Astrocyte of the hippocampus (primary cell): ENCODE measurements at regions not wholly inside any gene's neighbourhood (a gene's known extent, or its start where the extent isn't known, plus 50 kb on each side); places are given as distances from the start of the nearest gene placed in this dataset.
"Not testable (repeated sequence)": the region's sequence is repeated elsewhere in the genome, so short reads cannot be mapped to it uniquely, and the experiment has no call there.

Experiments used
- DNase-seq: peaks from one replicate; pipeline ENCODE4 v3.0.0; 2011; ENCODE audit warnings: low read depth, low spot score

DNA sequence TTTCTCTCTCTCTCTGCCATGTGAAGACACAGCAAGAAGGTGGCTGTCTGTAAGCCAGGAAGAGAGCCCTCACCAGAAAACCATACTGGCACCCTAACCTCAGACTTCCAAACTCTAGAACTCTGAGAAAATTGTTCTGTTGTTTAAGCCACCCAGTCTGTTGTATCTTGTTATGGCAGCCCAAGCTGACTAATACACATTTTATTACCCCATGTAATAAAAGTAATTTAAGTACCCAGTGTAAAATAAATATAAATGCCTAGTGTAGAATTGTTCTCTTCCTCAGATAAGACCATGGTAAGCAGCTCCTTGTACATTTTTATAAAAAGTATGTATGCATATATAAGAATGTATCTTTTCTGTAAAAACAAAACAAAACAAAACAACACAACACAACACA is 119.7 kb downstream of the DTL start:
- no peak for DNase-seq

DNA sequence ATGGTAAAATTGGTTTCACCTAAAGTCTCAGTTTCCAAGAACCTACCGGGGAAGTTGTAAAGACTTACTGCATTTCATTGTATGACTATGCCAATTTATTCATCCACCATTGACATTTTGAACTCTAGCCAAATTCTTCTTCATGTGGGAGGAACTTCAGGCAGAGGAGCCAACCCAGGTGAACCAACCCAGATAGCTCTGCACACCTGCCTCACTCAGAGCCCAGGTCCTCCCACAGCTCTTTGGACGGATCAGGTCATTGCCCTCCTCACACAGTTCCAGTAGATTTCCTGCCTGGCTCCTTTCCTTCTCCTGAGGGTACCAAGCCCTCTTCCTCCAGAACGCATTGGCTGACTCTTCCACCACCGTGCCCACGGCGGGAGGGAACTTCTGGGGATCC is 121.7 kb downstream of the DTL start:
- no peak for DNase-seq

DNA sequence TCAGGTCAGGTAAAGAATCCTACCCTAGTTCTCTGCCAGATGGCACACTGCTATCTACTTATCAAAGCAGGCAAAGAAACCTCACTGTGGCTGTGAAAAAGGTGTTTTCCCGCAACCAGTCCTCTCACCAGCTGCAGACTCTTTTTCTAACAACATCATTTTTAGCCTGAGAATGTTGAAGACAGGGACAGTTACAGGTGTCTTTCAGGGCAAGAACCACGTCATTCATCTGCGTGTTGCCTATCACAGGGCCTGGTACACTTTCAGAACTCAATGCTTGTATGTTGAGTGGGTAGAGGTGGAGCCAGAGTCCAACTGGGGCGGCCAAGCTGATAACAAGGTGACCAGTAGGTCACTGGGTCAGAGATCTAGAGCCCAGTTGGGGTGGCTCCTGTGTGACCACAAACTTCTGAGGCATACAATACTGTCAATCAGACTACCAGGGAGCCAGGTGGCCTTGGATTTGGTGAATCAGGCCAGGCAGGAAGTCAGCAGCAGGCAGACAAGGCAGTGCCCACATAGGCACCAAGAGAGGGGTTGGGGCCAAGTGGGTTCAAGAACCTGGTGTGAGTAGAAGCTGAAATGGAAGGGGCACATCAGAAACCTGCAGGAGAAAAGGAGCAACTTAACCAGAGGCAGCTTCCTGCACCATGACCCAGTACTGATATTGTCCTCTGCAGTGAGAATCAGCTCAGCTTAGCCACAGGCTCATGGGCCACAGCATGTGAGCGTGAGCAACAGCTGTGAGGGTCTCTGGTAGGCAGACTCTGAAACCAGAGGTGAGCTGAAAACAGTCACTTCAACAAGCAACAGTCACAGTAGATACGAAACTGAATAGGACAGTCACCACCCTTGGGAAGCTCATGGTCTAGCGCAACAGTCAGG is 123.6 kb downstream of the DTL start:
- no peak for DNase-seq

DNA sequence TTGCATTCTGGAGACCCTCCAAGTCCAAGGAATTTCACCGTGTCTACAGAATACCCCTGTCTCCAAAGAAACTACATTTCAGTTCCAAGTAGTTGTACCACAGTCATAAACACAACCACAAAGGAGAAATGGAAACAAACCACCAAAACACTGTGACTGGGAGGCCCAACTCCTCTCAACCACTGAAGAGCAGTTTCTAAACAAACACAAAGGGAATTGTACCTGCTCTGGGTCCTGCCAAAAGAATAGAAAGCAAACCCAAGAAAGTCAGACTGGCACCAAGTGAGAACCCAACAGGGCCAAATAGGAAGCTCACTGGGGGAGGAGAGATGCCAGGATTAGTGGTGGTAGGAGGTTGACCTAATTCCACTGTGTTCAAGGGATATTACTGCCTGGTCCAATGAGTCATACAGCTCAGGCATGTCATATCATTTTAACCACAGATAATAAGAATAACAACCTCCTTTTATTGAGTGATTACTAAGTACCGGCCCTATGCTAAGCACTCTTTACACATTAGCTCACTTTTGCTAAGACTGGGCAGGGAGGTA is 123.9 kb upstream of the PPP2R5A start:
- peak; percentile 92 for DNase-seq

DNA sequence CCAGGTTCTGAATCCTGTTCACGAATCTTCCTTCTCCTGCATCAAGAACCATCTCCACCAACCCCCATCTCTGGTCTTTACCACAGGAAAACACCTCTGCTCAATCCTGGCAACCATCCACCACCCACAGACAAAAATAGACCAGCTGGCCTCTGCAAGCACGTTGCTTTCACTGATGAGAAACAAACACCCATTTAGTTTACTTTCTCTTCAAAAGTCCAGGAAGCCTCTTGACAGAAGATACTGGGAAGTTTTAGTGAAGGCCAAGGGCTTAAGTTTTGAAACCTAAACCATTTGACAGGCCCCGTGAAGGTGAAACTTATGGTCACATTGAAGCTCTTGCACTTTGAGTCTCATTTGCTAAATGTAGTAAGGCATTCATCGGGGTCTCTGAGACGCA is 122.6 kb upstream of the PPP2R5A start:
- peak; percentile 77 for DNase-seq

DNA sequence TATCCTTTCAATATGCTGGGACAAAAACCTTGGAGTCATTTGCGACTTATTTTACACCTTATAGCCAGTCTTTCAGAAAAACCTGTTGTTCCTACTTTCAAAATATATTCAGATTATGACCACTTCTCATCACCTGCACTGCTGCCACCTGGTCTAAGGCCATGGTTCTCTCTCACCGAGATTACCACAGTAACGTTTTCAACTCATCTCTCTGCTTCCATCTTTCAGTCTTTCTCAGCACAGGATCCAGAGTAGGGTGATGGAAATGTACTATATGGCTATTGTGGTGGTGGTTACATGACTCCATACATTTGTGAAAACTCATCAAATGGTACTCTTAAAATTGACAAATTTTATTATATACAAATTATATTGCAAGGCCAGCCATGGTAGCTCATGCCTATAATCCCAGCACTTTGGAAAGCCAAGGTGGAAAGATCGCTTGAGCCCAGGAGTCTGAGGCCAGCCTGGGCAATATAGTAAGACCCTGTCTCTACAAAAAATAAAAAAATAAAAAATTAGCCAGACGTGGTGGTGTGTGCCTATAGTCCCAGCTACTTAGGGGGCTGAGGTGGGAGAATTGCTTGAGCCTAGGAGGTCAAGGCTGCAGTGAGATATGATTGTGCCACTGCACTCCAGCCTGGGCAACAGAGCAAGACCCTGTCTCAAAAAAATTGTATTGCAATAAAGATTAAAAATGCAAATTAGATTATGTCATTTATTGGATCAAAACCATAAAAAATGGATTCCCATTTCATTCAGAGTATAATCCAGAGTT is 120.9 kb upstream of the PPP2R5A start:
- DNase-seq: no peak

DNA sequence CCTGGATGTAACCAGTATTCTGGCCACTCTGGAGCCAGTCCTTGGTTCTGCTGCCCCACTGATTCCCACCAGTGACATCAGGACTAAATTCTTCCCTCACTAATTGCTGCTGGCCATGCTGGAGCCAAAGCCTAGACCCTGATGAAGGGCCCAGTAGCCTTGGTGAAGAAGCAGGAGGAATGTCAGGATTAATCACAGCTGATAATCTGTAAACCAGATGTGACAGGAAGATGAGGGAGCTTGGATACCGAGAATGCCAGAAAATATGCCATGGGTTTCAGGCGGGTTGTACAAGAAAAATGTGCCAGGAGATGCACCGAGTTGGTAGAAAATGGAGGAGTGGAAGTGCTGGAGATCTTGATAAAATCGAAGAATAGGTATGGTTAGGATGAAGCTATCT is 119.0 kb upstream of the PPP2R5A start:
- DNase-seq: no peak

DNA sequence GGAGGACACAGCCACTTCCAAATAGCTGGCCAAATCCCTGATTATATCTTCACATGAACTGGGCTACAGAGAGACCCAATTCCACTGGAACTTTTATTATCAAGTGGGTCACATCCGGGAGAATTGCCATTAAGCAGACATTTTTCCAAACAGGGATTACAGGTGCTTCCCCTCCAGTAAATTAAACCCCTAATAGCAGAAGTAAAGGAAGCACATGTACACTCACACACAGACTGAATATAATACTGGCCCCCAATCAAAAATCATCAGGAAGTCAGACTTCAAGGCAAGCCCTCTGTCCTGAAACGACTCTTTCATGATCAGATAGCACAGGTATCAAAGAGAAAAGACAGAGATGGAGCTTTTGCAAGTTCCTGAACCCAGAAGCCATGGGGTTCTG is 118.6 kb upstream of the PPP2R5A start:
- DNase-seq: no peak

DNA sequence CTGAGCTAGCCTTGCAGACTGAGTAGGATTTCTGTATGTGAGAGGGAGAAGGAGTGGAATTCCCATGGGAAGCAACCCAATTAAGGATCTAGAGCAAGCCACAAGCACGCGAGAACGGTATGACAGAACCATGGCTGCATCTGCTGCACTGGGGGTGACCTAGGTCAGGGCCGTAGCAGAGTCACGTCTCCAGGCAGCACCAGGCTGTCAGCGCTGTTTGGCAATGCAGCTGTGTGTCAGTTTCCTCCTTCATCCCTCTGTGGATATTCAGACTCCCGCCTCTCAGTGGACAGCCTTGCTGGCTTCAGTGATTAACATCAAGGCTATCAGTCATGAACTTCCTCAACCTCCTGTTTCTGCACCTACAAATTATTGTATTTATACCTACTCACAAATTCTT is 118.1 kb upstream of the PPP2R5A start:
- peak; percentile 20 for DNase-seq

DNA sequence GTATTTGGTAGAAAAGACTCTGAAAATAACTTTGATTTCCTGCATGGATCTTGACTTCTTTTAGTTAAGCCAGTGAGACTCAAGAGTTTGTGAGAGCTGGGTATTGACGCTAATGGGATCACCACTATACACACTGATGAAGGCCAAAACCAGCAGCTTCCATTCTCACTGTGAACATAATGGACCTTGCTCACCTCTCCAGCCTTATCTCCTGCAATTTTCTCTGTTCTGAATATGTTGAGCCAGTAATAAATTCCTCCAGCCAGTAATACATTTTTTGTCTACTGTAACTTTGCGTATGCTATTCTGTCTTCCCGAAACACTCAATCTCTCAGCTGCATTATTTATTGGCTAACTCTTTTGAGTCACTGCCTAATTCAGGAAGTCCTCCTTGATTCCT is 111.6 kb upstream of the PPP2R5A start:
- DNase-seq: no peak

DNA sequence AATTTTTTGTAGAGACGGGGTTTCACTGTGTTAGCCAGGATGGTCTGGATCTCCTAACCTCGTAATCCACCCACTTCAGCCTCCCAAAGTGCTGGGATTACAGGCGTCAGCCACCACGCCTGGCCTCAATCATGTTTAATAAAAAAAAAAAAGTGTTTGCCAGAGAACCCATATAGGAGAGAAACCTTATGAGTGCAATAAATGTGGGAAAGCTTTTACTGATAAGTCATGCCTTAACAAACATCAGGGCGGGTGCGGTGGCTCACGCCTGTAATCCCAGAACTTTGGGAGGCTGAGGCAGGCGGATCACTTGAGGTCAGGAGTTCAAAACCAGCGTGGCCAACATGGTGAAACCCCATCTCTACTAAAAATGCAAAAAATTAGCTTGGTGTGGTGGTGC is 110.9 kb upstream of the PPP2R5A start:
- DNase-seq: not testable (repeated sequence)

DNA sequence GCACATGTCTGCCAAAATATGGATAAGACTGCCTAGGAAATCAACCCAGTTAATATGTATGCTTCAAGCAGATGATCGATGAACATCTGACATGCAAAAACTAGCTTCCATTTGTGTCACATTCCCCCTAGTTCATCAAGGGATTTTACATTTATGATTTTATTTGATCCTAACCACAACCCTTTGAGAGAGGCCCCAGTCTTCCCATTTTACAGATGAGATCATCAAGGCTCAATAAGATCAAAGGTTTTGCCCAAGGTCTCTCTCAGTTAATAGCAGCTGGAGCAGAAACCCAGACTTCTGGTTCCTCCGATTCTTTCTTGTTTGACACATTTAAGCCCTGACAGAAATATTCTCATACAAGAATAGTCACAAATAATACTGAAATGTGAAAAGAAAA is 107.7 kb upstream of the PPP2R5A start:
- DNase-seq: no peak

DNA sequence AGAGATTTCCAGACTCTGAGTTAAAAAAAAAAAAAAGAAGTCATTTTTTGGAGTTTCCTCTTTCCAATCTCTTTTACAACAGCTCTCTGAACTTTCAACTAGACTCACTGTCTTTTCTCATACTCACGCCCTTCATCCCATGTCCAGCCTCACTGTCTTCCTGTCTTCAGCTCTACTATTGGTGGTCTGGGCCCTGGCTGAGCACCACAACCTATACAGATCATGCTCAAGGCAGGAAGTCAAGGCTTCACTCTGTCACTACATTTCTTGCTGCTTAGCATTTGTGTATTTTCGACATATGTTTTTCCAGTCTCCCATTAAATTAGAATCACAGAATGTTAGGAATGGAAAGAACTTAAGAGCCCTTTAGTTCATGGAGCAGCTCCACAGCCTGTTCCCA is 106.4 kb upstream of the PPP2R5A start:
- DNase-seq: no peak

DNA sequence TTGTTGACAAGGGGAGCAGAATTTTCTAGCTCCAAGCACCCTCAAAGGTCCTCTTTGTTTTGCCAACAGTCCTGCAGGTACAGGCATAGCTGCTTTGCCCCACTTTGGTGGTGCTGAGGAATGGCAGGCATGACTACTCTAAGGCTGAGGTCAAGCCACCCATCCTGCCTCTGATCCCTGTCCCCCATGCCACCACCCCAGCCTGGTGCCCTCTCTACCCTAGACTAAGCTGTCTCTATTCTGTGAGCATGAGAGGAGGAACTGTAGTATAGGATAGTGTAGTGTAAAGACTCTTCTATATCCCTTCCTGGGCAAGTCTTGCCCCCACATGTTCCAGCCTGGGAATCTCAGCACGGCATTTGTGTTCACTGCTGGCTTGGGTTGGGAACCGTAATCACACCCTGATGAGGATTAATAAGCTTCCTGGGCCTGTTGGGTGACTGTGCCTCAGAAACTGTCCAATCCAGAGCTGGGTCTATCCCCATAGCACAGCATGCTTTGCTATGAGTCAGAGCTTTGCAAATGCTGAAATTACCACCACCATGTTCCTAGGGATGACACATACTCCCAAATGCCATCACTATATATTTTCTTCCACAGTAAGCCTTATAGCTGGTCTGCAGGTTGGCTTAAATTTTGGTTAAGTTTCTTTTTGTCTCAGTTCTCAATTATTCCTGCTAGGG is 105.7 kb upstream of the PPP2R5A start:
- DNase-seq: peak; percentile 84

DNA sequence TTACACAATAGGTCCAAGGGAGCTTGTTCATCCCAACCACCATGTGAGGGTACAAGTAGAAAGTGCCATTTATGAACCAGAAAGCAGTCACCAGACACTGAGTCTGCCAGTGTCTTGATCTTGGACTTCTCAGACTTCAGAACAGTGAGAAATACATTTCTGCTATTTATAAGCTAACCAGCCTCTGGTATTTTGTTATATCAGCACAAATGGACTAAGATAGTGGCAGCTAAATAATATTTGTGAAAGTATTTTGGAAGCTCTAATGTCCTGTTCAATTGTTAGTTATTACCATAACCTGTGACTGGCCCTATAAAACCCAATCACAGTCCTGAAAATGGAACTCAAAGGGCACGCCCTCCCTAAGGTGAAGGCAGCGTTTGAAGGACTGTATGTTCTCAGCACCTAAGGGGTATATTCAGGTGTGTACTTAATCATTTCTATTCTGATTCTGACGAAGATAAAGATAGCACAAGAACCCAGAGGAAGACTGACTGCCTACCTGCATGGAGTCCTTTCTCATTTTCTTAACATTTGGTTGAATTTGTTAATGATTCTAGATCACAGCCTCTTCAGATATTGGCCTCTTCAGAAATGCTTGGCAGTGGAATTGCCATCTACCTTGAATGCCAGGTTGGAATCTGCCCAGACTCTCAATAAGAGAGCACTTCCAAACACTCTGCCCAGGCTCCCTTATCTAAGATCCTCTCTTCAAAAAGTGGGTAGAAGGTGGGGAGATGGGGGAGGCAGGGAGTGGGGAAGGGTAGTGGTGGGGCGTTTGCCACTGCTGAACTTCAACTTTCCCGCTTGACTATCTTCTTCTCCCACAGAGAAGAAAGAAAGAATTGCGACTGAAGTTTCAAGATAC is 104.0 kb upstream of the PPP2R5A start:
- DNase-seq: no peak

DNA sequence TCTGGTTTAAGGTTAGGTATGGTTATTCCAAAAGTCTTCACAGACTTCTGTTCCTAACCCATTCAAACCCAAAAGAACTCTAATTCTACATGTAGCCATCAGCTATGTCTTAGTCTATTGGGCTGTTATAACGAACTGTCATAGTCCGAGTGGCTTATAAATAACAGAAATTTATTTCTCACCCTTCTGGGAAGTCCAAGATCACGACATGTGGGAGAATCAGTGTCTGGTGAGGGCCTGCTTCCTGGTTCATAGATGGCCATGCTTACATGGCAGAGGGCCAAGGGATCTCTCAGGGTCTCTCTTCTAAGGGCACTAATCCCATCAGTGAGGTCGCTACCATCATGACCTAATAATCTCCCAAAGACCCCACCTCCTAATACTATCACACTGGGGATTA is 103.0 kb upstream of the PPP2R5A start:
- DNase-seq: no peak

DNA sequence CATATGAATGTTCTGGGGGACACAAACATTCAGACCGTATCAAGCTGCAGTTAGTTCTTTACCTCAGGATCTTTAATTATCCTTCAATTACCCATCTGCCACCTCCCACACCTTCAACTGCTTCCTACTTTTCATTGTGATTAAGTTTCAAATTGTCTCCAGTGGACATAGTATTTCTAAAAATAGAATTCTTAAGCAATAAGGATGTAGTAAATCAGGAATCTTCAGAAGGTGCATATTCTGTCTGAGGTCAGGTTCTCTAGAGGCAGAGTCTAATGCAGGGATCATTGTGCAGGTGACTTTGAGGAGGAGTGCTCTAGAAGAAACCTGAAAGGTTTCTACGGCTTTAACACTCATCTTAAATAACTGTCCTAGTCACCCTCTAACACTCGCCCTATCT is 102.6 kb upstream of the PPP2R5A start:
- DNase-seq: no peak

DNA sequence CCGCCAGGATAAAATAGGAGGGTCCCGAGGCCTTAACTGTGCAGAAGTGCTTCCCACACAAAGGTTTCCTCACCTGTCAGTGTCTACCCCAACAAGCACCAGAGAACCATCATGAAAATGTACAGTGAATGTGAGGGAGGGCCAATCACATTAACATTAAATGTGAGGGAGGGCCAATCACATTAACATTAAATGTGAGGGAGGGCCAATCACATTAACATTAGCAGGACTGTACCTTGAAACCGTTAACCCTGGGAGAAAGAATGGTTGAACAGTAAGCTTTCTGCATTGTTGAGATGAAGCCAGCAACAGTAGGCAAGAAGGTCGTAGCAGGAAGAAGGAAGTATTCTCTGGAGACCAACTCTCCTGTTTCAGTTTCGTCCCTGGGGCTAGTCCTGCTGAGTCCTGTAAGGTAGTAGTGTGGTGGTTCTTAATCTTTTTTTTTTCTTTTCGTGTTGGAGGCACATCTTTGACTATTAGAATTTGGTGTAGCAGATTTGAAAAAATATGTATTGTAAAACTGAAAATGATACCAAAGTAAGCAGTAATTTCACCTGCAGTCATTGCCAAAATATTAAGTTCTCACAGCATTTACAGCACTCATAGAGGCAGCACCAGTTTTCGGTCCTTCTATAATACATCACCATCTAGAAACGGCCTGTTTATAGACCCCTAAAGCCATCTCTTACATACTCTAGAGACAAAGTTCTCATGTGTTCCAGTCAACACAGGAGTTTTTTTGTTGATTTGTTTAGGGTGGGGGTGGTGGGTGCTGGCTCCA is 98.6 kb upstream of the PPP2R5A start:
- DNase-seq: no peak

DNA sequence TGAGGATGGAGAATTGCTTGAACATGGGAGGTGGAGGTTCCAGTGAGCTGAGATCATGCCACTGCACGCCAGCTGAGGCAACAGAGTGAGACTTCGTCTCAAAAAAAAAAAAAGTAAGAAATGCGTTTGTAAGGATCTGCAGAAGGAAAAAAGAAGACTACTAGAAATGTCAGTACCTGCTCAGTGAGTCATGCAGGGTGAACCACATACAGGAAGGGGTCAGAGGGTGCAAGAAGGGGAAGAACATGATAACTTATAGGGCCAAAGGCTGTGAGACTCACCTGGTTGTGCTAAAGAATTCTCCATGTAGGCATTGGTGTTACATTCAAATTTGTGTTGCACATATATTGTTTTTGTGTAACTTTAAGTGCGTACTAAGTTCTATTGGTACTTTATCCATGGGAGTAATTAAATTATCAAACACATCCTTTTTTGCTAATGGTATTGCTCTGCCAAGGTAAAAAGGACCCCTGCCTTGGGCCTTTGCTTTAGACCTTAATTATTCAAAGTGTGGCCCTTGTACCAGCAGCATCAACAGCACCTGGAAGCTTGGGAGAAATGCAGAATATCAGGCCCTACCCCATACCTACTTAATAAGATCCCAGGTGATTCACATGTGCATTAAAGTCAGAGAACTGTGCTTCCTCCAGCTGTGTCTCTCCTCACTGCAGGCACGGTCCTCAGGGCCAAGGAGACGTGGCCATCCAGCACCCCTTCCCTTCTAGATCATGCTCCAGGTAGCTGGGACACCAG is 96.4 kb upstream of the PPP2R5A start:
- no peak for DNase-seq

DNA sequence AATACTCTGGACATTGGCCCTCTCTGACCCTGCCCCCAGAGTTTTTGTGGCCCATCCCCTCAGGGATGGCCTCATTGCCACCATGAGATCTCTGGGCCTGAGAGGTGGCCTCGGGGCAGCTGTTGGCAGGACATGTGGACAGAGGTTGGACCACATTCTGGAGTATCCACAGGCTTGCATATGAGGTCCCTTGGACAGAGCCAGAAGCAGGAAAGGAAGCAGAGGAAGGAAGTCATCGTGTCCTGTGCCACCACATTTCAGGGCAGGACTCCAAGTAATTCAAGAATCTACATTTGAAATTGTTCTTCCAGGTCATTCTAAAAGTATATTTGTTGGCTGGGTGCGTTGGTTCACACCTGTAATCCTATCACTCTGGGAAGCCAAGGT is 95.9 kb upstream of the PPP2R5A start:
- no peak for DNase-seq
